ENCODE measurements at regions not wholly inside any gene's neighbourhood (a gene's known extent, or its start where the extent isn't known, plus 50 kb on each side); places are given as distances from the start of the nearest gene placed in this dataset.
"Not testable (repeated sequence)": the region's sequence is repeated elsewhere in the genome, so short reads cannot be mapped to it uniquely, and the experiment has no call there.

DNA sequence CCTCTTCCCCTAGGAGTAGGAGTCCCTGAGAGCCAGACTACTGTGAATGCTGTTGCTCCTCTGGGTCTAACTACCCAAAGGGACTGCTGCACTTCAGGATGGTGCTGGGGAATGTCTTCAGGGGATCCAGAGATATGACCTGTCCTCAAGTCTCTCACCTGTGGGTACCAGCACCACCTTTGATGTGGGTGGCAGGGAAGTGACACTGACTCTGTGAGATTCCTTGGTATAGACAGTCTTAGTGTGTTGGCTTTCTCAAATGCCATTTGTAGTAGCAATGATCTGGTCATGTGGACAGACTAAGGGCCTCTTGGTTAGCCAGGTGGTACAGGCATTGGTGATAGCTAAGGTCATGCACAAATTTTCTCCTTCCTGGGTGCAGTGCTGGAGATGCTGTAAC lies 108.9 kb upstream of the ADAMTS3 start:
- DNase-seq, result no peak
- peaks cover 16% of the 10 kb centered on the region for H3K27me3 Mint-ChIP-seq
- no peak overlapping the region for H3K27ac Mint-ChIP-seq
- no peaks in the 10 kb centered on the region for H3K4me1 Mint-ChIP-seq (ENCODE audit: low read depth)
- intact Hi-C loops (cut with micrococcal nuclease), result no loop called here
- H3K9me3 Mint-ChIP-seq, result no peaks in the 10 kb centered on the region
- no peak overlapping the region for H3K4me3 Mint-ChIP-seq
- POLR2A ChIA-PET, result no interaction called here
- no peaks in the 10 kb centered on the region for H3K36me3 Mint-ChIP-seq
- CTCF ChIA-PET, result no interaction called here

DNA sequence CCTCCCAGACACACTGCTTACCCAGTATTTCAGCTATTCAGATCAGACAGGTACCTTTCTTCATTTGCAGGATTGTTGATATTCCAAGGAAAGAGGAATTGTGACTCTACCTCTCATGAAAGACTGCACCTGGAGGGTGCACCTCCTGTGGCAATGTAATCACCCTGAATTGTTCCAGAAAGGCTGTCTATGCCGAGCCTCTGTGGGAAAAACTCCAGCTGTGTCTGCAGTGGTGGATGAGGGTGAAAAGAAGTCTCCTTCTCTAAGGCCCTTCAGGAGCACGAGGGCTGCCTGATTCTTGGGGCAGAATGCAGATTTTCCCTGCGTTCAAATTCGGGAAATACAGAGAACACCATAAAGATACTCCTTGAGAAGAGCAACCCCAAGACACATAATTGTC lies 108.2 kb upstream of the ADAMTS3 start:
- Mint-ChIP-seq H3K9me3 (no peaks in the 10 kb centered on the region), H3K27me3 (peaks cover 16% of the 10 kb centered on the region), H3K4me3 (no peak overlapping the region), H3K4me1 (ENCODE audit: low read depth) (no peaks in the 10 kb centered on the region), H3K36me3 (no peaks in the 10 kb centered on the region), H3K27ac (no peak overlapping the region)
- CTCF ChIA-PET, result no interaction called here
- POLR2A ChIA-PET, result no interaction called here
- intact Hi-C loops (cut with micrococcal nuclease), result no loop called here
- DNase-seq, result no peak

DNA sequence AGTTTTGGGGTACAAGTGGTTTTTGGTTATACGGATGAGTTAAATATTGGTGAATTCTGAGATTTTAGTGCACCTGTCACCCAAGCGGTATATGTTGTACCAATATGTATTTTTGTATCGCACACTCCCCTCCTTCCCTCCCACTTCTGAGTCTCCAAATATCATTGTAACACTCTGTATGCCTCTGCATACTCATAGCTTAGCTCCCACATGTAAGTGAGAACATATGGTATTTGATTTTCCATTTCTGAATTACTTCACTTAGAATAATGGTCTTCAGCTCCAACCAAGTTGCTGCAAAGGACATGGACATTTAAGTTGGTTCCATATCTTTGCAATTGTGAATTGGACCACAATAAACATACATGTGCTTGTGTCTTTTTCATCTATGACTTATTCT lies 103.0 kb upstream of the ADAMTS3 start:
- Mint-ChIP-seq H3K4me3 (no peak overlapping the region), H3K9me3 (no peaks in the 10 kb centered on the region), H3K27ac (no peak overlapping the region), H3K36me3 (no peaks in the 10 kb centered on the region), H3K27me3 (peaks cover 6% of the 10 kb centered on the region), H3K4me1 (ENCODE audit: low read depth) (no peaks in the 10 kb centered on the region)
- intact Hi-C loops (cut with micrococcal nuclease), result no loop called here
- DNase-seq, result no peak
- ChIA-PET CTCF (no interaction called here), POLR2A (no interaction called here)

DNA sequence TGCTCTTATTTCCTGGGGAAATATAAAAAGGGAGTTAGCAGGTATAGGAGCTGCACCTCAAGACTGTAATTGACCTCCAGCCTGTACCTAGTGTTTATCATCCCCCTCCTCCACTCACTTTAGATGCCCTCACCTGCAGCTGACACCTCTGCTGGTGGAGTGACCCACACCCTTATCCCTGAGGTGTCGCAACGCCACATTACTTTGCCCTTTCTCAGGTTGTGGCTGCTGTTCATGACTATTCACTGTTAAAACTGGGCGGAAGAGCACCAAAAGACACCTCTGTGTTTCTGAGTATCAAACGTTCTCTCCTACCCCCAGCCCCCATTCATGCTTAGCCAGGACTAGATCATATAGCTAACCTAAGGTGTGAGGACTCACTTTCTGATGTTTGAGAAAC lies 101.5 kb upstream of the ADAMTS3 start:
- DNase-seq, result no peak
- POLR2A ChIA-PET, result no interaction called here
- peaks cover 2% of the 10 kb centered on the region for H3K27me3 Mint-ChIP-seq
- no peak overlapping the region for H3K27ac Mint-ChIP-seq
- no peak overlapping the region for H3K4me3 Mint-ChIP-seq
- CTCF ChIA-PET, result no interaction called here
- intact Hi-C loops (cut with micrococcal nuclease), result no loop called here
- no peaks in the 10 kb centered on the region for H3K4me1 Mint-ChIP-seq (ENCODE audit: low read depth)
- H3K9me3 Mint-ChIP-seq, result no peaks in the 10 kb centered on the region
- no peaks in the 10 kb centered on the region for H3K36me3 Mint-ChIP-seq

DNA sequence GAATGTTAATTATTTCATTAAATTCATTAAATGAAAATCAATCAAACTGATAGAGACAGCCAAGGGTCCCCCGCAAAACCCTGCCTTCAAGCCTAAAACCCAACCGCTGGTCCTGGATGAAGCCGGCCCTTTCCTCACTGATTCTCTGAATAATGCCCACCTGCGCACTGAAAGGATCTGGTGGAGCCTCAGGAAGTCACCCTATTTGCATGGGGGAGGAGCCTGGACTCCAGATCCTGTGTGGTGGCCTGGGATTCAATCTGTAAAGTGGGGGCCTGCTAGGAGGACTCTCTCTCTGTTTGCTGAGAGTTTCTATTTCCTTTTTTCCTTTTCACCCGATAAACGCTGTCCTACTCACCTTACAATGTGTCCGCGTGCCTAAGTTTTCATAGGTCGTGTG lies 97.9 kb upstream of the ADAMTS3 start:
- no peaks in the 10 kb centered on the region for H3K9me3 Mint-ChIP-seq
- intact Hi-C loops (cut with micrococcal nuclease), result no loop called here
- no peak overlapping the region for H3K27ac Mint-ChIP-seq
- POLR2A ChIA-PET, result no interaction called here
- H3K36me3 Mint-ChIP-seq, result no peaks in the 10 kb centered on the region
- CTCF ChIA-PET, result no interaction called here
- peaks cover 5% of the 10 kb centered on the region for H3K27me3 Mint-ChIP-seq
- DNase-seq, result no peak
- no peaks in the 10 kb centered on the region for H3K4me1 Mint-ChIP-seq (ENCODE audit: low read depth)
- no peak overlapping the region for H3K4me3 Mint-ChIP-seq

DNA sequence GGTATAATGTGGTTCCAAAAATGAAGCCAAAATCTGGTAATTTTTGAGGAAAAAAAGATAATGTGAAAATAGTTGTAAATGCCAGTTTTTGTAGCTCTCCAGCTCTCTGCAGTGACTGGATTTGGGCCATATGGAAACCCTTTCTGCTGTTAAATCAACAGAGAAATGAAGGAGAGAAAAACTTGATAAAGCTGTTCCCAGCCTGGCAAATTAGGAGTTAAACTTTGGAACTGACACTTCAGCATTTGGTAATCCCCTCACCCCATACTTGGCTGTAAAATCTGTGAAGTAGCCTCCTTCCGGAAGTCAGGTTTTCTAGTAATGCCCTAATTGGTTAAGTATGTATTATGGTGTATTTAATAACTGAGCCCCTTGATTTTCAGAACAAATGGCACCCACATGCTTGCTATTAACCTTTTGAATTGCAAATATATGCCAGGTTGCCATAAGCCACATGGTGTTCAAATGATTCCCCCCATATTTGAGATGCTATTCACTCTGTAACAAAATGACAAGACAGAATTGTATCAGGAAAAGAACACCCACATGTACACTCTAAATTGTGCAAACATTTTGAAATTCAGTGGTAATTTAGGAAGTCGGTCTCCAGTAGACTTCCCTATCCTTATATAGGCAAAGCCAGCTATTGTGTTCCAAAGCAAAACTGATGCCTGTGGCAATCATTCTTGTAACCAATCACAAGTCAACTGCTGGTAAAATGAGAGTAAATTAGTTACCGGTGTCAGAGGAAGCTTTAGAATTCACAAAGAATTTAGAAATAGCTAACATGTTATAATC lies 96.3 kb upstream of the ADAMTS3 start:
- intact Hi-C loops (cut with micrococcal nuclease), result no loop called here
- Mint-ChIP-seq H3K27me3 (peaks cover 3% of the 10 kb centered on the region), H3K4me3 (no peak overlapping the region), H3K27ac (no peak overlapping the region), H3K36me3 (no peaks in the 10 kb centered on the region), H3K4me1 (ENCODE audit: low read depth) (no peaks in the 10 kb centered on the region), H3K9me3 (no peaks in the 10 kb centered on the region)
- DNase-seq, result no peak
- CTCF ChIA-PET, result no interaction called here
- POLR2A ChIA-PET, result no interaction called here

GRCh38 chr4:72663828-72664227 lies 94.8 kb upstream of the ADAMTS3 start:
- Mint-ChIP-seq H3K4me3 (no peak overlapping the region), H3K9me3 (no peaks in the 10 kb centered on the region), H3K4me1 (ENCODE audit: low read depth) (no peaks in the 10 kb centered on the region), H3K36me3 (no peaks in the 10 kb centered on the region), H3K27me3 (peaks cover 3% of the 10 kb centered on the region), H3K27ac (no peak overlapping the region)
- ChIA-PET CTCF (no interaction called here), POLR2A (no interaction called here)
- no peak for DNase-seq
- intact Hi-C loops (cut with micrococcal nuclease), result no loop called here

GRCh38 chr4:72661830-72662229 lies 92.8 kb upstream of the ADAMTS3 start:
- DNase-seq, result no peak
- Mint-ChIP-seq H3K36me3 (no peaks in the 10 kb centered on the region), H3K9me3 (no peaks in the 10 kb centered on the region), H3K4me3 (no peak overlapping the region), H3K4me1 (ENCODE audit: low read depth) (no peaks in the 10 kb centered on the region), H3K27me3 (peaks cover 3% of the 10 kb centered on the region), H3K27ac (no peak overlapping the region)
- intact Hi-C loops (cut with micrococcal nuclease), result no loop called here
- POLR2A ChIA-PET, result no interaction called here
- CTCF ChIA-PET, result no interaction called here

GRCh38 chr4:72641611-72642010 lies 72.6 kb upstream of the ADAMTS3 start:
- Mint-ChIP-seq H3K9me3 (peaks cover 3% of the 10 kb centered on the region), H3K36me3 (no peaks in the 10 kb centered on the region), H3K27ac (no peak overlapping the region), H3K4me1 (ENCODE audit: low read depth) (no peaks in the 10 kb centered on the region), H3K27me3 (no peaks in the 10 kb centered on the region), H3K4me3 (no peak overlapping the region)
- DNase-seq, result no peak
- CTCF ChIA-PET, result no interaction called here
- intact Hi-C loops (cut with micrococcal nuclease), result no loop called here
- POLR2A ChIA-PET, result no interaction called here

DNA sequence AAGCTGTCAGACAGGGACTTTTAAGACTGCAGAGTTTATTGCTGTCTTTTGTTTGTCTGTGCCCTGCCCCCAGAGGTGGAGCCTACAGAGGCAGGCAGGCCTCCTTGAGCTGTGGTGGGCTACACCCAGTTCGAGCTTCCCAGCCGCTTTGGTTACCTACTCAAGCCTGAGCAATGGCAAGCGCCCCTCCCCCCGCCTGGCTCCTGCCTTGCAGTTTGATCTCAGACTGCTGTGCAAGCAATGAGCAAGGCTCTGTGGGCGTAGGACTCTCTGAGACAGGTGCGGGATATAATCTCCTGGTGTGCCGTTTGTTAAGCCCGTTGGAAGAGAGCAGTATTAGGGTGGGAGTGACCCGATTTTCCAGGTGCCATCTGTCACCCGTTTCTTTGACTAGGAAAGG lies 67.8 kb upstream of the ADAMTS3 start:
- H3K4me3 Mint-ChIP-seq; H3K27me3 Mint-ChIP-seq; intact Hi-C loops (cut with micrococcal nuclease); H3K36me3 Mint-ChIP-seq; POLR2A ChIA-PET; H3K27ac Mint-ChIP-seq; H3K9me3 Mint-ChIP-seq; CTCF ChIA-PET; DNase-seq; H3K4me1 Mint-ChIP-seq (ENCODE audit: low read depth): not testable (repeated sequence)

- not testable (repeated sequence) for H3K27me3 Mint-ChIP-seq
Measured at GRCh38 chr4:72635931-72636330, 66.9 kb upstream of the ADAMTS3 start.

GRCh38 chr4:72632253-72632652 lies 63.2 kb upstream of the ADAMTS3 start:
- CTCF ChIA-PET; H3K4me3 Mint-ChIP-seq; intact Hi-C loops (cut with micrococcal nuclease); DNase-seq; H3K36me3 Mint-ChIP-seq; H3K27ac Mint-ChIP-seq; POLR2A ChIA-PET; H3K27me3 Mint-ChIP-seq; H3K9me3 Mint-ChIP-seq; H3K4me1 Mint-ChIP-seq (ENCODE audit: low read depth): not testable (repeated sequence)

More at GRCh38 chr4:72635931-72636330, 66.9 kb upstream of the ADAMTS3 start:
- intact Hi-C loops (cut with micrococcal nuclease); H3K4me1 Mint-ChIP-seq (ENCODE audit: low read depth); POLR2A ChIA-PET; H3K36me3 Mint-ChIP-seq; CTCF ChIA-PET; H3K9me3 Mint-ChIP-seq; H3K4me3 Mint-ChIP-seq; H3K27ac Mint-ChIP-seq; DNase-seq: not testable (repeated sequence)

GRCh38 chr4:72631296-72631695 lies 62.3 kb upstream of the ADAMTS3 start:
- Mint-ChIP-seq H3K9me3 (no peaks in the 10 kb centered on the region), H3K4me1 (ENCODE audit: low read depth) (no peaks in the 10 kb centered on the region), H3K27ac (no peak overlapping the region), H3K36me3 (no peaks in the 10 kb centered on the region), H3K27me3 (no peaks in the 10 kb centered on the region), H3K4me3 (no peak overlapping the region)
- no peak for DNase-seq
- CTCF ChIA-PET, result no interaction called here
- intact Hi-C loops (cut with micrococcal nuclease), result no loop called here
- POLR2A ChIA-PET, result no interaction called here

All from activated CD4-positive, alpha-beta memory T cell treated with anti-CD3 and anti-CD28 coated beads for 36 hours (primary cell).